ENCODE measurements at regions not wholly inside any gene's neighbourhood (a gene's known extent, or its start where the extent isn't known, plus 50 kb on each side); places are given as distances from the start of the nearest gene placed in this dataset.
"Not testable (repeated sequence)": the region's sequence is repeated elsewhere in the genome, so short reads cannot be mapped to it uniquely, and the experiment has no call there.

DNA sequence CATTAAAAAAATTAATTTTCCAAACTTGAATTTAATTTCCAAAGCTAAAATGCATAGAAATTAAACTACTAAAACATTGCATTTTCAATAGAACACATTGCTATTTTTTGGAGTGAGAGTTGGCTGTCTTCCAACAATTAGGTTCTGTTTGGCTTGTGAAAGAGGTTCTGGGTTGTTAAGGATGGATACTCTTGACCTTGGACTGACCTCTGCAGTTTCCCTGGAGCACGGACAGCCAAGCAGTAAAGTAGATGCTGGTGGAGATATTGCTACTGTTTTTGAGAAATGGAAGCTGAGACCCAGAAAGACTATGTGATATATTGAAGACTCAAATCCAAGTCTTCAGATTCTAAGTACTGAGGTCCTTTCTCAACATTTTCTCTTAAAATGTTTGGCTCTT lies 95.9 kb upstream of the CHD6 start:
- DNase-seq (ENCODE audit: low read depth, low spot score) = no peak
- Histone ChIP-seq H3K9ac (ENCODE audit: insufficient read length) (no peak overlapping the region), H3K36me3 (ENCODE audit: insufficient read depth, low read length) (no peaks in the 10 kb centered on the region), H3K4me3 (no peak overlapping the region), H3K9me3 (ENCODE audit: low read depth, low read length) (no peaks in the 10 kb centered on the region), H3K27ac (no peak overlapping the region)
- TF ChIP-seq POLR2AphosphoS5 (IDR thresholded peaks at IDR 0.05; ENCODE audit: borderline replicate concordance, low read depth, low read length) = no peak
- TF ChIP-seq EZH2 (IDR thresholded peaks at IDR 0.05) = no peak
- TF ChIP-seq FOXP2 (optimal IDR thresholded peaks at IDR 0.05; ENCODE audit: control extremely low read depth, extremely low read length, insufficient read depth) = no peak

GRCh38 chr20:41704896-41705295 lies 86.7 kb upstream of the CHD6 start:
- H3K9ac ChIP-seq (ENCODE audit: insufficient read length) = no peak overlapping the region
- DNase-seq (ENCODE audit: low read depth, low spot score) = no peak
- no peak overlapping the region for H3K27ac ChIP-seq
- no peak for TF ChIP-seq EZH2 (IDR thresholded peaks at IDR 0.05)
- no peak for TF ChIP-seq FOXP2 (optimal IDR thresholded peaks at IDR 0.05; ENCODE audit: control extremely low read depth, extremely low read length, insufficient read depth)
- no peak for TF ChIP-seq POLR2AphosphoS5 (IDR thresholded peaks at IDR 0.05; ENCODE audit: borderline replicate concordance, low read depth, low read length)
- no peaks in the 10 kb centered on the region for H3K9me3 ChIP-seq (ENCODE audit: low read depth, low read length)
- no peaks in the 10 kb centered on the region for H3K36me3 ChIP-seq (ENCODE audit: insufficient read depth, low read length)
- H3K4me3 ChIP-seq = no peak overlapping the region

- no peaks in the 10 kb centered on the region for H3K36me3 ChIP-seq (ENCODE audit: insufficient read depth, low read length)
- no peak overlapping the region for H3K9ac ChIP-seq (ENCODE audit: insufficient read length)
- TF ChIP-seq POLR2AphosphoS5 (IDR thresholded peaks at IDR 0.05; ENCODE audit: borderline replicate concordance, low read depth, low read length) = no peak
- TF ChIP-seq EZH2 (IDR thresholded peaks at IDR 0.05) = no peak
- TF ChIP-seq FOXP2 (optimal IDR thresholded peaks at IDR 0.05; ENCODE audit: control extremely low read depth, extremely low read length, insufficient read depth) = no peak
Measured at GRCh38 chr20:41702647-41703046, 84.5 kb upstream of the CHD6 start.

DNA sequence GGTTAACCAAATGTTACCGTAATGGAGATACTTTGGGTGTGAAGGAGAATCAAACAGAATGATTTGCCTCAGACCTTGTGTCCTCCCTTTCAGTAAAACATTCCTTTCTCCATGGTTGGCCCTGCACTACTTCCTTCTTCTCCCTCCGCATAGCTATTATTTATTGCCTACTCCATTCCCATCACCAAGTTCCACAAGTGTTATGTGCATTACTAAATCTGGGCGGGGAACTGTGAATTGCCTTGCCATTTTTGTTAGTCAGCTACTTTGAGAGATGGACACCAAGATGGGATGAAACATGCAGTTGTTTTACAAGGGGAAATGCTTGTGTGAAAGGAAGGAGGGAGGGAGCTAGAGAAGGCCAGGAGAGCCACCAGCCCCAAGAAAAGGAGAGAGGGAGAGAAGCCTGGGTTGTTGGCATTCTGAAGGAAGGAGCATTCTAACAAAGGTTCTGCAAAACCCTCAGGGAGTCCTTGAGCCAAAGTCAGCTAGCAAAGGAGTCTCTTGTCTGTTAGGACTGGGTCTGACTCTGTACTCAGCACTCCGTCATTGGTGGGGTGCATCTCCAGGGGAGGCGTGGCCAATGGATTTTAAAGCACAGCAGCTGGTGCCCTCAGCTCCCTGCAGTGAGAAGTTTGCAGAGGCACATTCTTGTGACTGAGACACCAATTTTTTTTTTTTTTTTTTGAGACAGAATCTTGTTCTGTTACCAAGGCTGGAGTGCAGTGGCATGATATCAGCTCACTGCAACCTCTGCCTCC lies 83.6 kb upstream of the CHD6 start:
- no peak for TF ChIP-seq EZH2 (IDR thresholded peaks at IDR 0.05)
- peak overlapping the region; percentile 74 for H3K27ac ChIP-seq
- H3K9me3 ChIP-seq (ENCODE audit: low read depth, low read length) = no peaks in the 10 kb centered on the region
- H3K36me3 ChIP-seq (ENCODE audit: insufficient read depth, low read length) = no peaks in the 10 kb centered on the region
- H3K9ac ChIP-seq (ENCODE audit: insufficient read length) = no peak overlapping the region
- DNase-seq (ENCODE audit: low read depth, low spot score) = peak; percentile 22
- no peak overlapping the region for H3K4me3 ChIP-seq

More at GRCh38 chr20:41702647-41703046, 84.5 kb upstream of the CHD6 start:
- DNase-seq (ENCODE audit: low read depth, low spot score) = no peak
- Histone ChIP-seq H3K9me3 (ENCODE audit: low read depth, low read length) (no peaks in the 10 kb centered on the region), H3K27ac (peak overlapping the region; percentile 55; the same call in 1 of the 2 replicates), H3K4me3 (no peak overlapping the region)

- not testable (repeated sequence) for H3K9ac ChIP-seq (ENCODE audit: insufficient read length); H3K4me3 ChIP-seq; H3K9me3 ChIP-seq (ENCODE audit: low read depth, low read length); DNase-seq (ENCODE audit: low read depth, low spot score); H3K27ac ChIP-seq; H3K36me3 ChIP-seq (ENCODE audit: insufficient read depth, low read length)
Measured at GRCh38 chr20:41699673-41700072, 81.5 kb upstream of the CHD6 start.

GRCh38 chr20:41697861-41698559 lies 79.8 kb upstream of the CHD6 start:
- Histone ChIP-seq H3K27ac (no peak overlapping the region), H3K4me3 (no peak overlapping the region), H3K36me3 (ENCODE audit: insufficient read depth, low read length) (no peaks in the 10 kb centered on the region), H3K9ac (ENCODE audit: insufficient read length) (no peak overlapping the region), H3K9me3 (ENCODE audit: low read depth, low read length) (no peaks in the 10 kb centered on the region)
- TF ChIP-seq EZH2 (IDR thresholded peaks at IDR 0.05) = no peak
- no peak for TF ChIP-seq FOXP2 (optimal IDR thresholded peaks at IDR 0.05; ENCODE audit: control extremely low read depth, extremely low read length, insufficient read depth)
- TF ChIP-seq POLR2AphosphoS5 (IDR thresholded peaks at IDR 0.05; ENCODE audit: borderline replicate concordance, low read depth, low read length) = no peak
- peak; percentile 22 for DNase-seq (ENCODE audit: low read depth, low spot score)

- H3K9ac ChIP-seq (ENCODE audit: insufficient read length) = no peak overlapping the region
- no peaks in the 10 kb centered on the region for H3K36me3 ChIP-seq (ENCODE audit: insufficient read depth, low read length)
- no peak for DNase-seq (ENCODE audit: low read depth, low spot score)
- no peak overlapping the region for H3K4me3 ChIP-seq
- H3K9me3 ChIP-seq (ENCODE audit: low read depth, low read length) = no peaks in the 10 kb centered on the region
- no peak for TF ChIP-seq POLR2AphosphoS5 (IDR thresholded peaks at IDR 0.05; ENCODE audit: borderline replicate concordance, low read depth, low read length)
- TF ChIP-seq EZH2 (IDR thresholded peaks at IDR 0.05) = no peak
- no peak for TF ChIP-seq FOXP2 (optimal IDR thresholded peaks at IDR 0.05; ENCODE audit: control extremely low read depth, extremely low read length, insufficient read depth)
- H3K27ac ChIP-seq = no peak overlapping the region
Measured at GRCh38 chr20:41696428-41696827, 78.3 kb upstream of the CHD6 start.

DNA sequence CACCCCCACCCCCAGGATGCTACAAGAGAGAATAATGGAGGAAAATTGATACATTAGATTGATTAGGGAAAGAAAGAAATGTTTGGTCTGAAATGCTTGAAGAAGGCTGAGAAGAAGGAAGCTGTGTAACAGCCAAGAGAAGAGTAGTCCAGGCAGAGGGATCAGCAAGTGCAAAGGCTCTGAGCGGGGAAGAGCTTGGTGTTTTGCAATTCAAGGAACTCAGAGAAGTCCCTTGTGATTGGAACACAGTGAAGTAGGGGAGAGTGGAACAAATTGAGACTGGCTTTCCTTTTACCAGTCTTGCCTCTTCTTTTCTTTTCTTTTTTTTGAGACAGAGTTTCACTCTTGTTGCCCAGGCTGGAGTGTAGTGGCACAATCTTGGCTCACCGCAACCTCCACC lies 76.6 kb upstream of the CHD6 start:
- H3K27ac ChIP-seq = no peak overlapping the region
- H3K4me3 ChIP-seq = no peak overlapping the region
- TF ChIP-seq FOXP2 (optimal IDR thresholded peaks at IDR 0.05; ENCODE audit: control extremely low read depth, extremely low read length, insufficient read depth) (no peak), POLR2AphosphoS5 (IDR thresholded peaks at IDR 0.05; ENCODE audit: borderline replicate concordance, low read depth, low read length) (no peak), EZH2 (IDR thresholded peaks at IDR 0.05) (no peak)
- no peaks in the 10 kb centered on the region for H3K9me3 ChIP-seq (ENCODE audit: low read depth, low read length)
- no peaks in the 10 kb centered on the region for H3K36me3 ChIP-seq (ENCODE audit: insufficient read depth, low read length)
- DNase-seq (ENCODE audit: low read depth, low spot score) = no peak
- H3K9ac ChIP-seq (ENCODE audit: insufficient read length) = no peak overlapping the region

Measured in SK-N-MC (cell line).